ENCODE measurements at regions not wholly inside any gene's neighbourhood (a gene's known extent, or its start where the extent isn't known, plus 50 kb on each side); places are given as distances from the start of the nearest gene placed in this dataset.
A peak's percentile ranks its signal among the peaks of the same experiment; 100 is the strongest.

GRCh38 chr18:47453038-47453437, 201.6 kb upstream of the SKOR2 start:
- TF ChIP-seq POLR2AphosphoS5 (IDR thresholded peaks at IDR 0.05; ENCODE audit: low read depth) (no peak), CREB1 (CRISPR knock-in tag; IDR thresholded peaks at IDR 0.05; ENCODE audit: low read depth) (no peak), REST (IDR thresholded peaks at IDR 0.05; ENCODE audit: unreplicated experiment) (no peak), JUNB (IDR thresholded peaks at IDR 0.05; ENCODE audit: unreplicated experiment) (no peak), ETS1 (IDR thresholded peaks at IDR 0.05) (no peak), EZH2phosphoT487 (IDR thresholded peaks at IDR 0.05; ENCODE audit: unreplicated experiment) (no peak), NANOG (IDR thresholded peaks at IDR 0.05; ENCODE audit: borderline replicate concordance) (no peak), ZNF114 (CRISPR knock-in tag; IDR thresholded peaks at IDR 0.05) (no peak), EZH2 (IDR thresholded peaks at IDR 0.05; ENCODE audit: low read depth, unreplicated experiment) (no peak), STAT1 (IDR thresholded peaks at IDR 0.05; ENCODE audit: unreplicated experiment) (no peak)
- Histone ChIP-seq H3K9me2 (ENCODE audit: insufficient read depth) (no peaks in the 10 kb centered on the region), H2AFZ (no peak overlapping the region), H3K4me1 (ENCODE audit: insufficient read depth) (no peaks in the 10 kb centered on the region), H3K79me2 (replicated peaks; ENCODE audit: insufficient read depth) (no peaks in the 10 kb centered on the region), H3F3A (replicated peaks; ENCODE audit: low read depth) (no peaks in the 10 kb centered on the region), H3K27me3 (ENCODE audit: insufficient read depth) (no peaks in the 10 kb centered on the region), H3K27ac (ENCODE audit: low read depth) (no peak overlapping the region), H3K4me2 (no peak overlapping the region), H4K20me1 (replicated peaks; ENCODE audit: insufficient read depth) (no peaks in the 10 kb centered on the region), H3K4me3 (no peak overlapping the region), H3K36me3 (ENCODE audit: insufficient read depth) (no peaks in the 10 kb centered on the region)
- Mint-ChIP-seq H3K36me3 (ENCODE audit: low read depth) (no peaks in the 10 kb centered on the region), H3K9me3 (no peaks in the 10 kb centered on the region), H3K27ac (no peak overlapping the region), H3K4me1 (peaks cover 8% of the 10 kb centered on the region; the same call in 2 of the 3 replicates), H3K4me3 (no peak overlapping the region), H3K27me3 (ENCODE audit: insufficient read depth, low read depth, poor library complexity) (peaks cover 7% of the 10 kb centered on the region)
- ATAC-seq (no peak), DNase-seq (ENCODE audit: low spot score) (no peak)

- DNase-seq (ENCODE audit: low spot score) = peak; percentile 2
- no peak overlapping the region for H3K27ac Mint-ChIP-seq
- Histone ChIP-seq H3K4me2 (no peak overlapping the region), H3K9me2 (ENCODE audit: insufficient read depth) (no peaks in the 10 kb centered on the region; the same call in 1 of the 2 replicates), H3F3A (replicated peaks; ENCODE audit: low read depth) (no peaks in the 10 kb centered on the region), H3K27me3 (ENCODE audit: insufficient read depth) (no peaks in the 10 kb centered on the region), H3K27ac (ENCODE audit: low read depth) (no peak overlapping the region), H3K36me3 (ENCODE audit: insufficient read depth) (no peaks in the 10 kb centered on the region), H2AFZ (no peak overlapping the region), H3K4me1 (ENCODE audit: insufficient read depth) (no peaks in the 10 kb centered on the region), H3K79me2 (replicated peaks; ENCODE audit: insufficient read depth) (no peaks in the 10 kb centered on the region), H4K20me1 (replicated peaks; ENCODE audit: insufficient read depth) (no peaks in the 10 kb centered on the region), H3K4me3 (no peak overlapping the region)
- H3K27me3 Mint-ChIP-seq (ENCODE audit: insufficient read depth, low read depth, poor library complexity) = peaks cover 4% of the 10 kb centered on the region
- H3K9me3 Mint-ChIP-seq = peaks cover 24% of the 10 kb centered on the region
- peaks cover 11% of the 10 kb centered on the region for H3K36me3 Mint-ChIP-seq (ENCODE audit: low read depth)
- no peak; the same call in 2 of the 3 replicates for ATAC-seq
- no peak overlapping the region for H3K4me3 Mint-ChIP-seq
- H3K4me1 Mint-ChIP-seq = no peaks in the 10 kb centered on the region
- no peak for TF ChIP-seq ZNF114 (CRISPR knock-in tag; IDR thresholded peaks at IDR 0.05)
- no peak for TF ChIP-seq POLR2AphosphoS5 (IDR thresholded peaks at IDR 0.05; ENCODE audit: low read depth)
- TF ChIP-seq ZNF462 (CRISPR knock-in tag; IDR thresholded peaks at IDR 0.05) = no peak
- no peak for TF ChIP-seq NANOG (IDR thresholded peaks at IDR 0.05; ENCODE audit: borderline replicate concordance)
- no peak for TF ChIP-seq EZH2 (IDR thresholded peaks at IDR 0.05; ENCODE audit: low read depth, unreplicated experiment)
These were observed 197.5 kb upstream of the SKOR2 start for GRCh38 chr18:47448956-47449355.
